ENCODE measurements at regions not wholly inside any gene's neighbourhood (a gene's known extent, or its start where the extent isn't known, plus 50 kb on each side); places are given as distances from the start of the nearest gene placed in this dataset.

GRCh38 chr22:49541693-49542230, 285.9 kb downstream of the BRD1 start:
- TF ChIP-seq POLR2A (IDR thresholded peaks at IDR 0.05) (no peak), CTCF (IDR thresholded peaks at IDR 0.05) (no peak)

Measured in heart left ventricle (tissue), 13 donors.